Panc1 (cell line): ENCODE measurements at regions not wholly inside any gene's neighbourhood (a gene's known extent, or its start where the extent isn't known, plus 50 kb on each side); places are given as distances from the start of the nearest gene placed in this dataset.

Source experiments
- CTCF ChIP-seq: fragments of 450-650 bp; IDR thresholded peaks from 2 replicates; pipeline ENCODE4 v1.5.1; 2017; ENCODE audit warnings: mild to moderate bottlenecking
- POLR2AphosphoS5 ChIP-seq: IDR thresholded peaks from 2 replicates; pipeline ENCODE4 v1.6.1; 2012; ENCODE audit warnings: mild to moderate bottlenecking, low read depth, low read length, moderate library complexity
- REST ChIP-seq, 2 experiments: IDR thresholded peaks; 2 replicates each; pipeline ENCODE4 v1.6.1; 2011 to 2012; ENCODE audit warnings: low read depth in 2 of 2, control low read depth in 1 of 2, low read length in 1 of 2, mild to moderate bottlenecking in 1 of 2, moderate library complexity in 1 of 2; ENCODE audit not compliant: insufficient read depth in 1 of 2
- TCF7L2 ChIP-seq: IDR thresholded peaks from 2 replicates; pipeline ENCODE4 v1.6.1; 2011; ENCODE audit warnings: mild to moderate bottlenecking, low read depth, low read length, inconsistent platforms

GRCh38 chr12:42769455-42769854, 179.9 kb upstream of the PRICKLE1 start:
- TF ChIP-seq CTCF (no peak), TCF7L2 (no peak), REST (IDR thresholded peaks at IDR 0.05; ENCODE audit: insufficient read depth in 1 of 2, low read depth in 2 of 2, low read length in 1 of 2) (no peak), POLR2AphosphoS5 (no peak)
